ENCODE measurements at regions not wholly inside any gene's neighbourhood (a gene's known extent, or its start where the extent isn't known, plus 50 kb on each side); places are given as distances from the start of the nearest gene placed in this dataset.

DNA sequence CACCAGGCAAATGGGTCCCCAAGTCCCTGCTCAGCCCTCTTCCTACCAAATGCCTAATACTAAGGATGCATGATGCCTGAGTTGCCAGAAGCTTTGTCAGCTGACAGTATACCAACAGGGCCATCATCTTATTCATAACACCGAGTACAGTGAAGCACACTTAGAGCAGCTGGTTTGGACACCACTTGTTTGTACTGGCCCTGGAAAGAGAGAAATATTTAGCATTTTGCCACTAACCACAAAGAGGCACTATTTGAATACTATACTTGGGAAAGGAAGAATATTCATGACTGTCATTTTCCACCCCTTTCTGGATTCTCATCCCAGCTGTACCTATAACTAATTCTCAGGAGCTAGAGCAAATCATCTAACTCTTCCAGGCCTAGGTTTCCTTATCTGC is 364.4 kb upstream of the KIF2A start:
- TF ChIP-seq, protein P1, sequence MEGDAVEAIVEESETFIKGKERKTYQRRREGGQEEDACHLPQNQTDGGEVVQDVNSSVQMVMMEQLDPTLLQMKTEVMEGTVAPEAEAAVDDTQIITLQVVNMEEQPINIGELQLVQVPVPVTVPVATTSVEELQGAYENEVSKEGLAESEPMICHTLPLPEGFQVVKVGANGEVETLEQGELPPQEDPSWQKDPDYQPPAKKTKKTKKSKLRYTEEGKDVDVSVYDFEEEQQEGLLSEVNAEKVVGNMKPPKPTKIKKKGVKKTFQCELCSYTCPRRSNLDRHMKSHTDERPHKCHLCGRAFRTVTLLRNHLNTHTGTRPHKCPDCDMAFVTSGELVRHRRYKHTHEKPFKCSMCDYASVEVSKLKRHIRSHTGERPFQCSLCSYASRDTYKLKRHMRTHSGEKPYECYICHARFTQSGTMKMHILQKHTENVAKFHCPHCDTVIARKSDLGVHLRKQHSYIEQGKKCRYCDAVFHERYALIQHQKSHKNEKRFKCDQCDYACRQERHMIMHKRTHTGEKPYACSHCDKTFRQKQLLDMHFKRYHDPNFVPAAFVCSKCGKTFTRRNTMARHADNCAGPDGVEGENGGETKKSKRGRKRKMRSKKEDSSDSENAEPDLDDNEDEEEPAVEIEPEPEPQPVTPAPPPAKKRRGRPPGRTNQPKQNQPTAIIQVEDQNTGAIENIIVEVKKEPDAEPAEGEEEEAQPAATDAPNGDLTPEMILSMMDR (IDR thresholded peaks at IDR 0.05), result no peak
- TF ChIP-seq POLR2A (IDR thresholded peaks at IDR 0.05), result no peak

Measured in lower leg skin (tissue), 3 donors.